H1 (cell line): ENCODE measurements at regions not wholly inside any gene's neighbourhood (a gene's known extent, or its start where the extent isn't known, plus 50 kb on each side); places are given as distances from the start of the nearest gene placed in this dataset.

Source experiments
- CTCF ChIA-PET: fragments of 300-600 bp; sonication (Branson Sonifier 250); formaldehyde crosslinking; loops from one replicate; lab custom pipeline; 2021; ENCODE audit not compliant: partially characterized antibody; lab: Charles Lee
- POLR2A ChIA-PET: fragments of 300-600 bp; sonication (Branson Sonifier 250); formaldehyde crosslinking; loops from one replicate; lab custom pipeline; 2021; ENCODE audit warnings: inconsistent platforms; ENCODE audit not compliant: partially characterized antibody; lab: Charles Lee
- DNase-seq, 2 experiments: peaks; one replicate each; pipeline versions ENCODE4 v3.0.0 to v3.0.0-alpha.2; 2010 to 2022; ENCODE audit warnings: low spot score in 2 of 2, low read depth in 1 of 2, mixed read lengths in 1 of 2
- FAIRE-seq: peaks from 2 replicates; lab custom pipeline; 2011; peaks lifted over from hg19 to GRCh38; lab: Jason Lieb, UNC
- H2AFZ ChIP-seq: 2 replicates; pipeline ENCODE4 v1.8.1; 2012; ENCODE audit warnings: low read length, inconsistent platforms
- H2AK5ac ChIP-seq: 2 replicates; pipeline ENCODE4 v1.6.1; 2013; ENCODE audit warnings: low read depth, low read length
- H2BK120ac ChIP-seq: replicated peaks from 2 replicates; pipeline ENCODE3; 2013; ENCODE audit warnings: low read depth, low read length, inconsistent platforms
- H2BK12ac ChIP-seq: 2 replicates; pipeline ENCODE4 v1.6.1; 2013; ENCODE audit warnings: low read depth, low read length
- H2BK15ac ChIP-seq: 2 replicates; pipeline ENCODE4 v1.6.1; 2013; ENCODE audit warnings: low read length
- H2BK20ac ChIP-seq: 2 replicates; pipeline ENCODE4 v1.6.1; 2013; ENCODE audit warnings: low read length
- H2BK5ac ChIP-seq: 2 replicates; pipeline ENCODE4 v1.6.1; 2013; ENCODE audit warnings: low read depth, low read length
- H3K14ac ChIP-seq: 2 replicates; pipeline ENCODE4 v1.6.1; 2013; ENCODE audit warnings: inconsistent platforms; ENCODE audit not compliant: insufficient read length
- H3K18ac ChIP-seq: 2 replicates; pipeline ENCODE4 v1.6.1; 2013; ENCODE audit warnings: low read length; ENCODE audit errors: extremely low read depth
- H3K23ac ChIP-seq: 2 replicates; pipeline ENCODE4 v1.6.1; 2013; ENCODE audit warnings: inconsistent platforms; ENCODE audit not compliant: insufficient read length
- H3K23me2 ChIP-seq: 2 replicates; pipeline ENCODE4 v1.6.1; 2013; ENCODE audit warnings: low read depth, low read length
- H3K27ac ChIP-seq: 2 replicates; pipeline ENCODE4 v1.6.1; 2011; ENCODE audit warnings: low read depth, low read length, inconsistent platforms
- H3K27me3 ChIP-seq, 4 experiments: replicated peaks in 1 of 4; 1 replicate in 1 of 4; 2 replicates in 3 of 4; pipeline versions ENCODE4 v1.6.1 to v1.8.1; 2011 to 2013; ENCODE audit warnings: low read length in 3 of 4, mild to moderate bottlenecking in 3 of 4, inconsistent platforms in 2 of 4, mixed read lengths in 2 of 4, moderate library complexity in 1 of 4; ENCODE audit not compliant: control insufficient read depth in 3 of 4, insufficient read depth in 3 of 4; ENCODE audit errors: extremely low read depth in 1 of 4
- H3K36me3 ChIP-seq, 4 experiments: 2 replicates each; pipeline versions ENCODE4 v1.6.1 to v1.8.1; 2011 to 2013; ENCODE audit warnings: mild to moderate bottlenecking in 4 of 4, low read length in 3 of 4, moderate library complexity in 2 of 4, control low read depth in 1 of 4, inconsistent platforms in 1 of 4; ENCODE audit not compliant: insufficient read depth in 4 of 4, control insufficient read depth in 2 of 4
- H3K4ac ChIP-seq: replicated peaks from 2 replicates; pipeline ENCODE3; 2013; ENCODE audit warnings: low read length, low read depth, mixed read lengths, inconsistent platforms; ENCODE audit not compliant: insufficient read length
- H3K4me1 ChIP-seq, 4 experiments: replicated peaks in 1 of 4; 1 replicate in 1 of 4; 2 replicates in 3 of 4; pipeline versions ENCODE4 v1.6.1 to v1.8.1; 2011 to 2013; ENCODE audit warnings: low read length in 3 of 4, inconsistent platforms in 2 of 4, mixed read lengths in 1 of 4; ENCODE audit not compliant: insufficient read depth in 4 of 4, control insufficient read depth in 3 of 4
- H3K4me2 ChIP-seq, 2 experiments: 2 replicates each; pipeline versions ENCODE4 v1.6.1 to v1.8.1; 2011 to 2013; ENCODE audit warnings: low read depth in 2 of 2, low read length in 2 of 2, control low read depth in 1 of 2, inconsistent platforms in 1 of 2, mild to moderate bottlenecking in 1 of 2; ENCODE audit not compliant: insufficient read depth in 1 of 2
- H3K4me3 ChIP-seq, 4 experiments: fragments of 200-600, 300-600 bp in 1 of 4; sonication (generic), shearing (Covaris generic), sonication (Bioruptor Twin) in 1 of 4; 2 replicates each; pipeline versions ENCODE4 v1.5.1 to v1.8.1; 2011 to 2016; ENCODE audit warnings: low read length in 4 of 4, low read depth in 3 of 4, control low read depth in 2 of 4, inconsistent platforms in 2 of 4, mild to moderate bottlenecking in 2 of 4, mixed read lengths in 1 of 4, moderate library complexity in 1 of 4; ENCODE audit not compliant: insufficient read depth in 2 of 4; ENCODE audit errors: extremely low read depth in 1 of 4
- H3K56ac ChIP-seq: replicated peaks from 2 replicates; pipeline ENCODE3; 2013; ENCODE audit warnings: low read depth, mild to moderate bottlenecking, mixed read lengths, low read length, inconsistent platforms; ENCODE audit not compliant: insufficient read length
- H3K79me1 ChIP-seq: 2 replicates; pipeline ENCODE4 v1.6.1; 2013; ENCODE audit warnings: low read depth, low read length, control low read depth
- H3K79me2 ChIP-seq, 2 experiments: 2 replicates each; pipeline versions ENCODE4 v1.6.1 to v1.8.1; 2012 to 2013; ENCODE audit warnings: low read length in 2 of 2, mild to moderate bottlenecking in 2 of 2, inconsistent platforms in 1 of 2; ENCODE audit not compliant: insufficient read depth in 2 of 2, control insufficient read depth in 1 of 2
- H3K9ac ChIP-seq, 4 experiments: replicated peaks in 1 of 4; 1 replicate in 1 of 4; 2 replicates in 3 of 4; pipeline versions ENCODE4 v1.6.1 to v1.8.1; 2011 to 2013; ENCODE audit warnings: low read depth in 3 of 4, low read length in 3 of 4, control low read depth in 2 of 4, mild to moderate bottlenecking in 2 of 4, moderate library complexity in 2 of 4, inconsistent platforms in 1 of 4; ENCODE audit errors: extremely low read depth in 1 of 4
- H3K9me3 ChIP-seq, 2 experiments: 2 replicates each; pipeline versions ENCODE4 v1.6.1 to v1.8.1; 2012 to 2013; ENCODE audit warnings: mild to moderate bottlenecking in 2 of 2, moderate library complexity in 2 of 2, control low read depth in 1 of 2, inconsistent platforms in 1 of 2, low read depth in 1 of 2, low read length in 1 of 2, mixed read lengths in 1 of 2; ENCODE audit not compliant: insufficient read depth in 2 of 2
- H4K20me1 ChIP-seq, 2 experiments: replicated peaks in 1 of 2; 2 replicates each; pipeline versions ENCODE3 to v1.8.1; 2011 to 2013; ENCODE audit warnings: inconsistent platforms in 2 of 2, low read length in 2 of 2, mild to moderate bottlenecking in 1 of 2; ENCODE audit not compliant: insufficient read depth in 2 of 2, control insufficient read depth in 1 of 2
- H4K5ac ChIP-seq: 2 replicates; pipeline ENCODE4 v1.6.1; 2013; ENCODE audit warnings: low read length, low read depth, mixed read lengths, inconsistent platforms; ENCODE audit not compliant: insufficient read length
- H4K8ac ChIP-seq: 2 replicates; pipeline ENCODE4 v1.8.0; 2013; ENCODE audit warnings: mild to moderate bottlenecking, moderate library complexity, low read length, inconsistent platforms; ENCODE audit not compliant: insufficient read depth; ENCODE audit errors: extremely low read depth
- H4K91ac ChIP-seq: replicated peaks from 2 replicates; pipeline ENCODE3; 2013; ENCODE audit warnings: low read length, mixed read lengths, inconsistent platforms; ENCODE audit not compliant: insufficient read length
- BCL11A ChIP-seq, 2 experiments: IDR thresholded peaks; one replicate each; pipeline ENCODE4 v1.6.1; 2011; ENCODE audit warnings: low read depth in 2 of 2, low read length in 2 of 2, mild to moderate bottlenecking in 2 of 2
- POU5F1 ChIP-seq: IDR thresholded peaks from 2 replicates; pipeline ENCODE4 v1.6.1; 2011; ENCODE audit warnings: low read depth, mild to moderate bottlenecking, low read length, moderate library complexity
- SIRT6 ChIP-seq: IDR thresholded peaks from one replicate; pipeline ENCODE4 v1.7.1; 2012; ENCODE audit warnings: low read length, inconsistent platforms
- WGBS, 2 experiments: shearing (Covaris generic) in 1 of 2; methylation state at CpG; one replicate each; pipeline versions ENCODE4 v1.1.6 to v1.1.7; 2013 to 2015; ENCODE audit warnings: low lambda C conversion rate in 2 of 2, mixed read lengths in 2 of 2, inconsistent platforms in 1 of 2, low coverage in 1 of 2, missing lambda C conversion rate in 1 of 2; ENCODE audit not compliant: insufficient replicate concordance in 2 of 2, insufficient coverage in 1 of 2, insufficient read length in 1 of 2; ENCODE audit errors: extremely low coverage in 1 of 2, missing lambda C conversion rate in 1 of 2; 5-methylcytosine and 5-hydroxymethylcytosine counted together

- no peaks in the 10 kb centered on the region for H3K79me2 ChIP-seq
- H2AFZ ChIP-seq: no peak overlapping the region
- H3K79me1 ChIP-seq: no peaks in the 10 kb centered on the region
- no peak overlapping the region for H3K9ac ChIP-seq
- no peak for DNase-seq
- H3K23ac ChIP-seq: no peak overlapping the region
- H3K18ac ChIP-seq: no peak overlapping the region
- H3K36me3 ChIP-seq: no peaks in the 10 kb centered on the region
- no peaks in the 10 kb centered on the region for H4K20me1 ChIP-seq
- TF ChIP-seq BCL11A (IDR thresholded peaks at IDR 0.05; ENCODE audit: low read depth in 2 of 2, low read length in 2 of 2): no peak
- TF ChIP-seq SIRT6: no peak
- TF ChIP-seq POU5F1: no peak
- no peaks in the 10 kb centered on the region for H3K23me2 ChIP-seq
- H2BK20ac ChIP-seq: no peak overlapping the region
- FAIRE-seq: no peak
- POLR2A ChIA-PET: no interaction called here
- no peaks in the 10 kb centered on the region; a peak in 1 of 7 replicates for H3K27me3 ChIP-seq
- H4K8ac ChIP-seq: no peak overlapping the region
- H2BK12ac ChIP-seq: no peak overlapping the region
- no peak overlapping the region for H4K5ac ChIP-seq
- CTCF ChIA-PET: interaction anchor here (1.5 kb wide), 1 partner anchor 440 kb away, joined by 4 read pairs; no protein-coding TSS in a partner anchor
- H3K27ac ChIP-seq: no peak overlapping the region
- H2BK120ac ChIP-seq: no peak overlapping the region
- no peak overlapping the region for H3K14ac ChIP-seq
- H3K9me3 ChIP-seq: no peaks in the 10 kb centered on the region
- H2BK5ac ChIP-seq: no peak overlapping the region
- no peak overlapping the region for H3K56ac ChIP-seq
- H2BK15ac ChIP-seq: no peak overlapping the region
- no peaks in the 10 kb centered on the region for H3K4me1 ChIP-seq
- no peak overlapping the region for H3K4ac ChIP-seq
- WGBS, 2 experiments: 90% methylated on average over 4 of the region's 4 CpGs; no CpG with 5 or more reads in 1 of the 2 experiments
- no peak overlapping the region for H3K4me2 ChIP-seq
- H3K4me3 ChIP-seq: no peak overlapping the region
- no peak overlapping the region for H4K91ac ChIP-seq
- no peak overlapping the region for H2AK5ac ChIP-seq
These were observed 50.0 kb upstream of the BCL2L14 start for GRCh38 chr12:12020762-12021161.
